MM.1S (cell line): ENCODE measurements at regions not wholly inside any gene's neighbourhood (a gene's known extent, or its start where the extent isn't known, plus 50 kb on each side); places are given as distances from the start of the nearest gene placed in this dataset.

Source experiments
- DNase-seq: peaks from one replicate; pipeline ENCODE4 v3.0.0-alpha.2; 2015
- H2AFZ ChIP-seq: fragments of 300-600 bp; sonication (generic); 2 replicates; pipeline ENCODE4 v1.6.0; 2016; ENCODE audit warnings: antibody characterized with exemption, low read length
- H3F3A ChIP-seq: fragments of 300-600 bp; sonication (generic); 2 replicates; pipeline ENCODE4 v1.6.1; 2016; ENCODE audit warnings: mild to moderate bottlenecking, antibody characterized with exemption, low read length, moderate library complexity, mixed read lengths; ENCODE audit not compliant: insufficient read depth
- H3K27ac ChIP-seq: fragments of 300-600 bp; sonication (generic); 2 replicates; pipeline ENCODE4 v1.5.1; 2016; ENCODE audit warnings: mild to moderate bottlenecking, low read length
- H3K27me3 ChIP-seq: fragments of 300-600 bp; sonication (generic); replicated peaks from 2 replicates; pipeline ENCODE4 v1.6.0; 2016; ENCODE audit warnings: low read length; ENCODE audit not compliant: insufficient read depth
- H3K36me3 ChIP-seq: fragments of 300-600 bp; sonication (generic); replicated peaks from 2 replicates; pipeline ENCODE4 v1.6.1; 2016; ENCODE audit warnings: mild to moderate bottlenecking, low read length, mixed read lengths; ENCODE audit not compliant: insufficient read depth
- H3K4me1 ChIP-seq: fragments of 300-600 bp; sonication (generic); 2 replicates; pipeline ENCODE4 v1.6.1; 2016; ENCODE audit warnings: low read length, mixed read lengths
- H3K4me2 ChIP-seq: fragments of 300-600 bp; sonication (generic); 2 replicates; pipeline ENCODE4 v1.6.0; 2016; ENCODE audit warnings: low read depth, low read length
- H3K4me3 ChIP-seq: fragments of 300-600 bp; sonication (generic); 2 replicates; pipeline ENCODE4 v1.5.1; 2016; ENCODE audit warnings: low read length, mixed read lengths
- H3K79me2 ChIP-seq: fragments of 300-600 bp; sonication (generic); 2 replicates; pipeline ENCODE4 v1.6.1; 2016; ENCODE audit warnings: mixed run types, low read length, mixed read lengths
- H3K9ac ChIP-seq: fragments of 300-600 bp; sonication (generic); 2 replicates; pipeline ENCODE4 v1.6.1; 2016; ENCODE audit warnings: low read length, mixed read lengths
- H3K9me2 ChIP-seq: fragments of 300-600 bp; sonication (generic); replicated peaks from 2 replicates; pipeline ENCODE4 v1.6.1; 2016; ENCODE audit warnings: mild to moderate bottlenecking, low read length, mixed read lengths; ENCODE audit not compliant: insufficient read depth
- H3K9me3 ChIP-seq: fragments of 300-600 bp; sonication (generic); replicated peaks from 2 replicates; pipeline ENCODE4 v1.6.1; 2016; ENCODE audit warnings: mild to moderate bottlenecking, low read length, mixed read lengths; ENCODE audit not compliant: insufficient read depth
- H4K20me1 ChIP-seq: fragments of 300-600 bp; sonication (generic); 2 replicates; pipeline ENCODE4 v1.6.1; 2016; ENCODE audit warnings: mild to moderate bottlenecking, low read length, moderate library complexity, mixed read lengths; ENCODE audit not compliant: insufficient read depth
- CTCF ChIP-seq: fragments of 300-600 bp; sonication (generic); IDR thresholded peaks from 2 replicates; pipeline ENCODE4 v1.5.1; 2016; ENCODE audit warnings: antibody characterized with exemption, low read length, mixed read lengths
- EZH2 ChIP-seq: fragments of 300-600 bp; sonication (generic); optimal IDR thresholded peaks from 2 replicates; pipeline ENCODE3; 2017; ENCODE audit warnings: low read depth, mild to moderate bottlenecking, antibody characterized with exemption, low read length, mixed read lengths
- EZH2phosphoT487 ChIP-seq: fragments of 300-600 bp; sonication (generic); IDR thresholded peaks from 2 replicates; pipeline ENCODE4 v1.6.1; 2018; ENCODE audit warnings: antibody characterized with exemption, low read length

GRCh38 chr7:159198016-159198724 lies 53.5 kb upstream of the VIPR2 start:
- peak overlapping the region; percentile 51 for H3K4me3 ChIP-seq
- no peaks in the 10 kb centered on the region for H3K27me3 ChIP-seq
- TF ChIP-seq CTCF (no peak), EZH2phosphoT487 (no peak), EZH2 (no peak)
- H3K9me2 ChIP-seq: no peaks in the 10 kb centered on the region
- DNase-seq: no peak
- H3K4me1 ChIP-seq: peaks cover 30% of the 10 kb centered on the region
- H3F3A ChIP-seq: peaks cover 28% of the 10 kb centered on the region
- H3K79me2 ChIP-seq: no peaks in the 10 kb centered on the region
- H3K36me3 ChIP-seq: no peaks in the 10 kb centered on the region
- no peaks in the 10 kb centered on the region for H3K9me3 ChIP-seq
- H3K27ac ChIP-seq: peak overlapping the region; percentile 76; the same call in 1 of the 2 replicates
- no peaks in the 10 kb centered on the region for H4K20me1 ChIP-seq
- peak overlapping the region; percentile 85 for H2AFZ ChIP-seq
- H3K4me2 ChIP-seq: peak overlapping the region; percentile 76
- H3K9ac ChIP-seq: peak overlapping the region; percentile 22; the same call in 1 of the 2 replicates

GRCh38 chr7:159197066-159197975 lies 52.7 kb upstream of the VIPR2 start:
- H3K27me3 ChIP-seq: no peaks in the 10 kb centered on the region
- H3K27ac ChIP-seq: peak overlapping the region; percentile 76
- no peaks in the 10 kb centered on the region for H3K79me2 ChIP-seq
- DNase-seq: peak; percentile 94
- H3K4me1 ChIP-seq: peaks cover 30% of the 10 kb centered on the region
- no peaks in the 10 kb centered on the region for H3K36me3 ChIP-seq
- peak overlapping the region; percentile 51 for H3K4me3 ChIP-seq
- H2AFZ ChIP-seq: peak overlapping the region; percentile 85
- no peaks in the 10 kb centered on the region for H3K9me2 ChIP-seq
- H3K9ac ChIP-seq: peak overlapping the region; percentile 22; the same call in 1 of the 2 replicates
- TF ChIP-seq CTCF: no peak
- TF ChIP-seq EZH2phosphoT487: no peak
- no peak for TF ChIP-seq EZH2
- peak overlapping the region; percentile 76 for H3K4me2 ChIP-seq
- no peaks in the 10 kb centered on the region for H3K9me3 ChIP-seq
- peaks cover 28% of the 10 kb centered on the region for H3F3A ChIP-seq
- no peaks in the 10 kb centered on the region for H4K20me1 ChIP-seq

GRCh38 chr7:159196584-159196983 lies 51.9 kb upstream of the VIPR2 start:
- H3K27ac ChIP-seq: peak overlapping the region; percentile 76; the same call in 1 of the 2 replicates
- no peak overlapping the region for H3K4me3 ChIP-seq
- H4K20me1 ChIP-seq: no peaks in the 10 kb centered on the region
- DNase-seq: no peak
- H3K4me1 ChIP-seq: peaks cover 30% of the 10 kb centered on the region
- no peaks in the 10 kb centered on the region for H3K36me3 ChIP-seq
- H3K9ac ChIP-seq: no peak overlapping the region
- H3K9me2 ChIP-seq: no peaks in the 10 kb centered on the region
- H2AFZ ChIP-seq: no peak overlapping the region
- H3K27me3 ChIP-seq: no peaks in the 10 kb centered on the region
- H3K9me3 ChIP-seq: no peaks in the 10 kb centered on the region
- H3K4me2 ChIP-seq: peak overlapping the region; percentile 76; the same call in 1 of the 2 replicates
- no peaks in the 10 kb centered on the region for H3K79me2 ChIP-seq
- H3F3A ChIP-seq: peaks cover 28% of the 10 kb centered on the region
- TF ChIP-seq CTCF (no peak), EZH2phosphoT487 (no peak), EZH2 (no peak)
